ENCODE measurements at regions not wholly inside any gene's neighbourhood (a gene's known extent, or its start where the extent isn't known, plus 50 kb on each side); places are given as distances from the start of the nearest gene placed in this dataset.

GRCh38 chr15:39244776-39245175 lies 336.1 kb upstream of the THBS1 start:
- TF ChIP-seq, protein P1, sequence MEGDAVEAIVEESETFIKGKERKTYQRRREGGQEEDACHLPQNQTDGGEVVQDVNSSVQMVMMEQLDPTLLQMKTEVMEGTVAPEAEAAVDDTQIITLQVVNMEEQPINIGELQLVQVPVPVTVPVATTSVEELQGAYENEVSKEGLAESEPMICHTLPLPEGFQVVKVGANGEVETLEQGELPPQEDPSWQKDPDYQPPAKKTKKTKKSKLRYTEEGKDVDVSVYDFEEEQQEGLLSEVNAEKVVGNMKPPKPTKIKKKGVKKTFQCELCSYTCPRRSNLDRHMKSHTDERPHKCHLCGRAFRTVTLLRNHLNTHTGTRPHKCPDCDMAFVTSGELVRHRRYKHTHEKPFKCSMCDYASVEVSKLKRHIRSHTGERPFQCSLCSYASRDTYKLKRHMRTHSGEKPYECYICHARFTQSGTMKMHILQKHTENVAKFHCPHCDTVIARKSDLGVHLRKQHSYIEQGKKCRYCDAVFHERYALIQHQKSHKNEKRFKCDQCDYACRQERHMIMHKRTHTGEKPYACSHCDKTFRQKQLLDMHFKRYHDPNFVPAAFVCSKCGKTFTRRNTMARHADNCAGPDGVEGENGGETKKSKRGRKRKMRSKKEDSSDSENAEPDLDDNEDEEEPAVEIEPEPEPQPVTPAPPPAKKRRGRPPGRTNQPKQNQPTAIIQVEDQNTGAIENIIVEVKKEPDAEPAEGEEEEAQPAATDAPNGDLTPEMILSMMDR (IDR thresholded peaks at IDR 0.05; ENCODE audit: low read depth, low read length), result no peak
- TF ChIP-seq EZH2phosphoT487 (IDR thresholded peaks at IDR 0.05; ENCODE audit: low read depth), result no peak

Measured in OCI-LY3 (cell line).